Keratinocyte (primary cell): ENCODE measurements at regions not wholly inside any gene's neighbourhood (a gene's known extent, or its start where the extent isn't known, plus 50 kb on each side); places are given as distances from the start of the nearest gene placed in this dataset.
"Not testable (repeated sequence)": the region's sequence is repeated elsewhere in the genome, so short reads cannot be mapped to it uniquely, and the experiment has no call there.

ENCODE experiments used
- DNase-seq: peaks from one replicate; pipeline ENCODE4 v3.0.0-alpha.2; 2011; ENCODE audit warnings: low read depth, missing footprints, low spot score
- FAIRE-seq: peaks from 2 replicates; lab custom pipeline; 2011; peaks lifted over from hg19 to GRCh38; lab: Jason Lieb, UNC
- H2AFZ ChIP-seq: 2 replicates; pipeline ENCODE4 v1.6.0; 2012; ENCODE audit warnings: low read length, control low read depth, inconsistent platforms; ENCODE audit not compliant: control insufficient read depth
- H3K27ac ChIP-seq: 2 replicates; pipeline ENCODE4 v1.5.1; 2011; ENCODE audit warnings: low read length; ENCODE audit not compliant: control insufficient read depth, insufficient read depth
- H3K27me3 ChIP-seq: 3 replicates; pipeline ENCODE4 v1.6.0; 2011; ENCODE audit warnings: low read length; ENCODE audit not compliant: control insufficient read depth, insufficient read depth; ENCODE audit errors: extremely low read depth
- H3K36me3 ChIP-seq, 2 experiments: 2 replicates in 1 of 2; 3 replicates in 1 of 2; pipeline ENCODE4 v1.5.1; 2011; ENCODE audit warnings: low read length in 2 of 2, mild to moderate bottlenecking in 1 of 2; ENCODE audit not compliant: control insufficient read depth in 2 of 2, insufficient read depth in 2 of 2; ENCODE audit errors: extremely low read depth in 1 of 2
- H3K4me1 ChIP-seq: 3 replicates; pipeline ENCODE4 v1.5.1; 2011; ENCODE audit warnings: low read length; ENCODE audit not compliant: control insufficient read depth, insufficient read depth; ENCODE audit errors: extremely low read depth
- H3K4me2 ChIP-seq: 3 replicates; pipeline ENCODE4 v1.6.0; 2011; ENCODE audit warnings: low read depth, low read length; ENCODE audit not compliant: control insufficient read depth, insufficient read depth; ENCODE audit errors: extremely low read depth
- H3K4me3 ChIP-seq, 3 experiments: fragments of 200-600 bp in 1 of 3; sonication (generic) in 1 of 3; 2 replicates in 2 of 3; 3 replicates in 1 of 3; pipeline ENCODE4 v1.5.1; 2011 to 2016; ENCODE audit warnings: low read length in 3 of 3, mild to moderate bottlenecking in 3 of 3, control low read depth in 2 of 3, inconsistent platforms in 1 of 3, low read depth in 1 of 3, mixed read lengths in 1 of 3, mixed run types in 1 of 3, moderate library complexity in 1 of 3; ENCODE audit not compliant: control insufficient read depth in 2 of 3, insufficient read depth in 2 of 3; ENCODE audit errors: extremely low read depth in 1 of 3
- H3K79me2 ChIP-seq: 2 replicates; pipeline ENCODE4 v1.6.0; 2012; ENCODE audit warnings: low read length; ENCODE audit not compliant: control insufficient read depth, insufficient read depth
- H3K9ac ChIP-seq: 3 replicates; pipeline ENCODE4 v1.6.0; 2011; ENCODE audit warnings: low read length; ENCODE audit not compliant: control insufficient read depth, insufficient read depth; ENCODE audit errors: extremely low read depth
- H3K9me1 ChIP-seq: 3 replicates; pipeline ENCODE4 v1.6.0; 2011; ENCODE audit warnings: low read length; ENCODE audit not compliant: control insufficient read depth, insufficient read depth; ENCODE audit errors: extremely low read depth
- H3K9me3 ChIP-seq: 2 replicates; pipeline ENCODE4 v1.5.1; 2012; ENCODE audit warnings: low read depth, low read length; ENCODE audit not compliant: control insufficient read depth
- H4K20me1 ChIP-seq: 3 replicates; pipeline ENCODE4 v1.6.0; 2011; ENCODE audit warnings: low read length; ENCODE audit not compliant: control insufficient read depth, insufficient read depth; ENCODE audit errors: extremely low read depth
- EZH2 ChIP-seq: IDR thresholded peaks from one replicate; pipeline ENCODE4 v1.6.1; 2012; ENCODE audit warnings: inconsistent platforms, mild to moderate bottlenecking, low read length, moderate library complexity
- dilution Hi-C: fragments of 300-500 bp; cut with MboI; formaldehyde crosslinking; loops from one replicate; pipeline ENCODE4 v1.7.0; 2020; ENCODE audit warnings: low sequenced_read_pairs; ENCODE audit not compliant: extremely low pct_ligation_motif_present
- TF ChIP-seq, protein P1 (sequence below), 3 experiments: IDR thresholded peaks in 1 of 3; conservative IDR thresholded peaks in 1 of 3; optimal IDR thresholded peaks in 1 of 3; 2 replicates in 2 of 3; 3 replicates in 1 of 3; pipeline versions ENCODE3 to v1.5.1; 2011; ENCODE audit warnings: low read length in 3 of 3, mild to moderate bottlenecking in 3 of 3, moderate library complexity in 2 of 3, control low read depth in 1 of 3, inconsistent platforms in 1 of 3; ENCODE audit not compliant: insufficient read depth in 2 of 3; ENCODE audit errors: extremely low read depth in 1 of 3

DNA sequence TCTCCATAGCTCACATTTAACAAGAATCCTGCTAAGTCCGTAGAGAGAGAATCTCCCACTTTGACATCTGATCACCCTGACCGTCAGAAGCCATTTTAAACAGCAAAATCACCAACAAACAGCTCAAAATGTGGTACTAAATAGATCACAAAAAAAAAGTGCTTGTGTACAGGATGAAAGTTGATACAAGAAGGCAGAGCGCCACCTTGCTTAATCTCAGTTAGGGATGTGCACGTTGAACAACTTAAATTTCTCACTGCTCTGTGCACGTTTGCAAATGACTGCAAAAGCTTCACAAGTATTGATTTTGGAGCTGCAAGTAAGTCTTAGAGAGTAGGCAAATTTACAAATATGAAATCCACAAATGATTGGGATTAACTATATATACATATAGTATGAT lies 63.1 kb upstream of the NREP start:
- H3K36me3 ChIP-seq: no peaks in the 10 kb centered on the region
- H3K9me1 ChIP-seq: no peaks in the 10 kb centered on the region
- no peak overlapping the region for H3K4me2 ChIP-seq
- dilution Hi-C loops: no loop called here
- H2AFZ ChIP-seq: no peak overlapping the region
- H3K9ac ChIP-seq: no peak overlapping the region
- H4K20me1 ChIP-seq: no peaks in the 10 kb centered on the region
- no peak overlapping the region for H3K27ac ChIP-seq
- H3K27me3 ChIP-seq: no peaks in the 10 kb centered on the region
- no peak overlapping the region for H3K4me3 ChIP-seq
- FAIRE-seq (no peak), DNase-seq (no peak)
- peaks cover 4% of the 10 kb centered on the region for H3K9me3 ChIP-seq
- H3K4me1 ChIP-seq: no peaks in the 10 kb centered on the region
- no peak for TF ChIP-seq EZH2
- TF ChIP-seq, protein P1, sequence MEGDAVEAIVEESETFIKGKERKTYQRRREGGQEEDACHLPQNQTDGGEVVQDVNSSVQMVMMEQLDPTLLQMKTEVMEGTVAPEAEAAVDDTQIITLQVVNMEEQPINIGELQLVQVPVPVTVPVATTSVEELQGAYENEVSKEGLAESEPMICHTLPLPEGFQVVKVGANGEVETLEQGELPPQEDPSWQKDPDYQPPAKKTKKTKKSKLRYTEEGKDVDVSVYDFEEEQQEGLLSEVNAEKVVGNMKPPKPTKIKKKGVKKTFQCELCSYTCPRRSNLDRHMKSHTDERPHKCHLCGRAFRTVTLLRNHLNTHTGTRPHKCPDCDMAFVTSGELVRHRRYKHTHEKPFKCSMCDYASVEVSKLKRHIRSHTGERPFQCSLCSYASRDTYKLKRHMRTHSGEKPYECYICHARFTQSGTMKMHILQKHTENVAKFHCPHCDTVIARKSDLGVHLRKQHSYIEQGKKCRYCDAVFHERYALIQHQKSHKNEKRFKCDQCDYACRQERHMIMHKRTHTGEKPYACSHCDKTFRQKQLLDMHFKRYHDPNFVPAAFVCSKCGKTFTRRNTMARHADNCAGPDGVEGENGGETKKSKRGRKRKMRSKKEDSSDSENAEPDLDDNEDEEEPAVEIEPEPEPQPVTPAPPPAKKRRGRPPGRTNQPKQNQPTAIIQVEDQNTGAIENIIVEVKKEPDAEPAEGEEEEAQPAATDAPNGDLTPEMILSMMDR (optimal IDR thresholded peaks at IDR 0.05 in 1 of 3, IDR thresholded peaks at IDR 0.05 in 1 of 3, conservative IDR thresholded peaks at IDR 0.05 in 1 of 3; ENCODE audit: extremely low read depth in 1 of 3, insufficient read depth in 2 of 3, low read length in 3 of 3): no peak
- no peaks in the 10 kb centered on the region for H3K79me2 ChIP-seq

DNA sequence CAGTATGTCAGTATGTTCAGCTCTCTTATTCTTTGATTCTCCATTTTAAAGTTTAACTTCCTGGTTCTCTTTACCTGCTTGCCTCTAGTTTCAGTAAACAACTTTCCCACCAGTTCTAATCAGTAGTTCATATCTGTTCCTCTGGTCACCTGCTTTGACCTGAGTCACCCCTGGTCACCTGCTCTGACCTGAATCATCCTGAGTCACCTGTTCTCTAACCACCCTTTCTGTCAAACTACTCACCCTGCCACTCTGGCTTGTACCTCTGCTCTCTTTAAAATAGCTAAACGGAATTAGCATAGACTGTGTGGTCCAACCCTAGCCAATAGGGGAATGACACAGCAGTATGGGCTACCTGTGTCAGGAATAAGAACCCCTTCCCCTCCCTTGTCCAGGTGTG lies 62.0 kb upstream of the NREP start:
- H3K4me1 ChIP-seq, H4K20me1 ChIP-seq, H3K9me3 ChIP-seq, H3K27me3 ChIP-seq, H3K36me3 ChIP-seq, H3K9me1 ChIP-seq, dilution Hi-C loops, H3K4me3 ChIP-seq, DNase-seq, H3K4me2 ChIP-seq, H3K27ac ChIP-seq, H3K79me2 ChIP-seq, H2AFZ ChIP-seq, FAIRE-seq, H3K9ac ChIP-seq: not testable (repeated sequence)

DNA sequence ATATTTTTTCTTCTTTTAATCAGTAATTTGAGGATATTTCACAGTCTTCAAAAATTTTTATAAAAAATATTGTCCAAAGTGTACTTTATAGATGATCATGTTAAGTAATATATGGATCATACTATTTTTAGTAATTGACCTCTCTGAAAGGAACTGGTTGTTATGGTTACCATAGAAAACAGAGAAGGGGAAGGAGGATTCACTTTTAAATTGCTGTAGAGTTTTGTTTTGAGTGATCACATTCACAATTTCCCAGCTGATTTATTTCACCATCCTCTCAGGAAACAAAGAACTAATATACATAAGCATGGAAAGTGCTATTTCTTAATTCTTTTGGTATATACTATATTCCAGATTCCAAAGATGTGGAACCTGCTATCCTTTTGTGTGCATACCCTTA lies 56.5 kb upstream of the NREP start:
- no peaks in the 10 kb centered on the region for H3K9me1 ChIP-seq
- H4K20me1 ChIP-seq: no peaks in the 10 kb centered on the region
- FAIRE-seq (no peak), DNase-seq (no peak)
- no peak overlapping the region for H3K4me2 ChIP-seq
- H3K27ac ChIP-seq: no peak overlapping the region
- dilution Hi-C loops: no loop called here
- H2AFZ ChIP-seq: no peak overlapping the region
- H3K9ac ChIP-seq: no peak overlapping the region
- H3K36me3 ChIP-seq: no peaks in the 10 kb centered on the region
- no peak overlapping the region for H3K4me3 ChIP-seq
- no peaks in the 10 kb centered on the region for H3K9me3 ChIP-seq
- TF ChIP-seq, protein P1 (optimal IDR thresholded peaks at IDR 0.05 in 1 of 3, IDR thresholded peaks at IDR 0.05 in 1 of 3, conservative IDR thresholded peaks at IDR 0.05 in 1 of 3; ENCODE audit: extremely low read depth in 1 of 3, insufficient read depth in 2 of 3, low read length in 3 of 3): no peak
- TF ChIP-seq EZH2: no peak
- no peaks in the 10 kb centered on the region for H3K79me2 ChIP-seq
- no peaks in the 10 kb centered on the region for H3K4me1 ChIP-seq
- no peaks in the 10 kb centered on the region for H3K27me3 ChIP-seq
